ENCODE measurements at regions not wholly inside any gene's neighbourhood (a gene's known extent, or its start where the extent isn't known, plus 50 kb on each side); places are given as distances from the start of the nearest gene placed in this dataset.

DNA sequence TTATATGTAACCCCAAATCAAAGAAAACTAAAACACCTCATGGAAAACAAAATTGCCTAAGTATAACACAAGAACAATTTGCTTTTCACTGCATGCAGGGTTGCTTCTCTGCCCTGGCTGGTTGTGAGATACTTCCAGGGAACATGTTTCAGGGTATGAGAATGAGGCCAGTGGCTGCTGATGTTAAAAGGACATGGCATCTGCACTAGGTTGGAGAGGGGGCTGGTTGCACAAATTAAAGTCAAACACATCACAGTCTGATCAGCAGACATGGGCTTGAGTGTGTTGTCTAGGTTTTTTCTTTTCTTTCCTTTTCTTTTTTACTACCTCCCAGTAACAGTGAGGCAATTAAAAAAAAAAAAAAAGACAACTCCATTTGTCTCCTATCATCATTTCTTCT is 374.9 kb downstream of the MCTP2 start:
- no peak for TF ChIP-seq YY1 (IDR thresholded peaks at IDR 0.05; ENCODE audit: insufficient read depth, insufficient read length)
- Histone ChIP-seq H3K4me1 (ENCODE audit: insufficient read depth, insufficient read length) (no peaks in the 10 kb centered on the region), H3K9ac (ENCODE audit: insufficient read length, low read depth) (no peak overlapping the region), H3K4me3 (ENCODE audit: insufficient read length, low read depth) (no peak overlapping the region), H3K36me3 (ENCODE audit: insufficient read depth, insufficient read length, low read length) (no peaks in the 10 kb centered on the region), H3K9me3 (ENCODE audit: insufficient read depth, low read length) (no peaks in the 10 kb centered on the region), H3K27me3 (ENCODE audit: insufficient read depth, insufficient read length) (no peaks in the 10 kb centered on the region)
- DNase-seq (ENCODE audit: low read depth, low spot score): no peak

DNA sequence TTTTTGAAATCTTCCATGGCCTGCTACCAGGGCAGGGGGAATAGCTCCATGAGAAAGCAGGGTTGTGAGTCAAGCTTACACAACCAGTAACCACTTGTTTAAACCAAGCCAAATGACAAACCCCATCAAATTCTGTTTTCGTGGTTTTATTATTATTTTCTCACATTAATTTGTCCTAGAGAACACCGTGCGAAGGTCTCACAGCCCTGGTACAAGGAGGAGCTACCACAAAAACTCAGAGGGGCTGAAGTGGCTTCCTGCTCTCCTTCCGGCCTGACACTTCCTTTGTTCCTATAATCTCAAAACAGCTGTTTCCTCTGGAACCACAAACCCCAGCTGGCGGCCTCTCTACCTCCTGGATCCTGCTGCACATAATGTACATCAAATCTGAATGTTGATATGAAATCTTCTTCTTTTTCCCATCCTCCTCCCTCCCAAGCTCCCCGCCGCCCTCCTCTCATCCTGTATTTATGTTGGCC is 375.9 kb downstream of the MCTP2 start:
- Histone ChIP-seq H3K9me3 (ENCODE audit: insufficient read depth, low read length) (no peaks in the 10 kb centered on the region), H3K4me1 (ENCODE audit: insufficient read depth, insufficient read length) (no peaks in the 10 kb centered on the region), H3K36me3 (ENCODE audit: insufficient read depth, insufficient read length, low read length) (no peaks in the 10 kb centered on the region), H3K9ac (ENCODE audit: insufficient read length, low read depth) (no peak overlapping the region), H3K4me3 (ENCODE audit: insufficient read length, low read depth) (no peak overlapping the region), H3K27me3 (ENCODE audit: insufficient read depth, insufficient read length) (no peaks in the 10 kb centered on the region)
- TF ChIP-seq SUZ12 (IDR thresholded peaks at IDR 0.05; ENCODE audit: extremely low read depth, insufficient read depth, insufficient read length) (no peak), ZNF274 (IDR thresholded peaks at IDR 0.05; ENCODE audit: low read depth, low read length) (no peak), YY1 (IDR thresholded peaks at IDR 0.05; ENCODE audit: insufficient read depth, insufficient read length) (no peak)
- DNase-seq (ENCODE audit: low read depth, low spot score): no peak

DNA sequence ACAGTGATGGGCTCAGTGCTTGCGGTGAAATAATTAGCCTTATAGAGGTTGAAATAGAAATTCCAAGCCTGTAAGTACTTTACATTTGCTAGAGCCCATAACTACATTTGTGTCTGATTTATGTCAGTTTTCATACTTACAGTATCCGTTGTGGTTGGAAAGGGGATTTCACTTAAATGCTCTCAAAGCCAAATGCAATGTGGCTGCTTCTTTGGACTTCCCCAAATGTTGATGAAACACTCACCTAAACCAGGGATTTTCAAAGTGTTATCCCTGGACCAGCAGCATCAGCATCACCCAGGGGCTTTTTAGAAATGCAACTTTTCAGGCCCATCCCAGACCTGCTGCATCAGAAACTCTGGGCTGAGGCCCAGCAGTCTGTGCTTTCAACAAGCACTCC is 378.7 kb downstream of the MCTP2 start:
- Histone ChIP-seq H3K9ac (ENCODE audit: insufficient read length, low read depth) (no peak overlapping the region), H3K4me3 (ENCODE audit: insufficient read length, low read depth) (no peak overlapping the region), H3K4me1 (ENCODE audit: insufficient read depth, insufficient read length) (no peaks in the 10 kb centered on the region), H3K9me3 (ENCODE audit: insufficient read depth, low read length) (no peaks in the 10 kb centered on the region), H3K36me3 (ENCODE audit: insufficient read depth, insufficient read length, low read length) (no peaks in the 10 kb centered on the region), H3K27me3 (ENCODE audit: insufficient read depth, insufficient read length) (no peaks in the 10 kb centered on the region)
- TF ChIP-seq YY1 (IDR thresholded peaks at IDR 0.05; ENCODE audit: insufficient read depth, insufficient read length) (no peak), ZNF274 (IDR thresholded peaks at IDR 0.05; ENCODE audit: low read depth, low read length) (no peak), SUZ12 (IDR thresholded peaks at IDR 0.05; ENCODE audit: extremely low read depth, insufficient read depth, insufficient read length) (no peak)
- no peak for DNase-seq (ENCODE audit: low read depth, low spot score)

DNA sequence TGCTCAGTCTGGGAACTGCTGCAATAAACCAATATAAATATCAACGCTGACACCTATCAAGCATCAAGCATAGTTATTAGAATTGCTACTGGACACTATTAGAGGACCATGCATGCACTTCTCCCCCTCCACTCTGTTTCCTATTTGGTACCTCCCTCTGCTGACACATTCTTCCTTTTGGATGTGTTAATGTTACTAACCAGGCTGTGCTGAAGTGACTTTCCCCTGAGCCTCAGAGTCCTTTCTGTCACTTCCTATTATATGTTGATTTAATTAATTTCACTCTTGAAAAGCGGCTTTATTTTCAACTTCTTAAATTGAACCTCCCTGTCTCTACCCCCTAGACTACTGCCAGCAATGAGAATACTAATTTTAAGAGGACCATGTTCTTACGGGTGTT is 379.1 kb downstream of the MCTP2 start:
- no peak for DNase-seq (ENCODE audit: low read depth, low spot score)
- Histone ChIP-seq H3K4me1 (ENCODE audit: insufficient read depth, insufficient read length) (no peaks in the 10 kb centered on the region), H3K27me3 (ENCODE audit: insufficient read depth, insufficient read length) (no peaks in the 10 kb centered on the region), H3K4me3 (ENCODE audit: insufficient read length, low read depth) (no peak overlapping the region), H3K9me3 (ENCODE audit: insufficient read depth, low read length) (no peaks in the 10 kb centered on the region), H3K9ac (ENCODE audit: insufficient read length, low read depth) (no peak overlapping the region), H3K36me3 (ENCODE audit: insufficient read depth, insufficient read length, low read length) (no peaks in the 10 kb centered on the region)
- TF ChIP-seq SUZ12 (IDR thresholded peaks at IDR 0.05; ENCODE audit: extremely low read depth, insufficient read depth, insufficient read length) (no peak), ZNF274 (IDR thresholded peaks at IDR 0.05; ENCODE audit: low read depth, low read length) (no peak), YY1 (IDR thresholded peaks at IDR 0.05; ENCODE audit: insufficient read depth, insufficient read length) (no peak)

DNA sequence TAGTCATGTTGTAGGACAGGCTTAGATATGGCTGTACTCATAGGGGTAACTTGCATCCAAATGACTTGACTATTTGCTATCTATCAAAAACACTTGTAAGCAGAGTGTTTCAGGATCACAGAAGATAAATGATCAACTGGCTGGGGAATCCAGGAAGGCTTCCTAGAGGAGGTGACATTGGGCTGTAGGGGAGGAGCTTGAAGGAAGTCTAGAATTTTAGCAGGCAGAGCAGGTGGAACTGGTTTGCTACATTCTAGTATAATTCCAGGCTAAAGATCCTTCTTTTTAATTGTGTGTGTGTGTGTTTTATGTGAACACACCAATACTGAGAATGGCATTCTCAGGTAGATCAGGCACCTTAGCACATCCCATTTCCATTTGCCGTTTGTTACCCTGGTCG is 380.3 kb downstream of the MCTP2 start:
- H3K27me3 ChIP-seq (ENCODE audit: insufficient read depth, insufficient read length): no peaks in the 10 kb centered on the region
- no peaks in the 10 kb centered on the region for H3K9me3 ChIP-seq (ENCODE audit: insufficient read depth, low read length)
- no peak for DNase-seq (ENCODE audit: low read depth, low spot score)
- TF ChIP-seq SUZ12 (IDR thresholded peaks at IDR 0.05; ENCODE audit: extremely low read depth, insufficient read depth, insufficient read length) (no peak), YY1 (IDR thresholded peaks at IDR 0.05; ENCODE audit: insufficient read depth, insufficient read length) (no peak), ZNF274 (IDR thresholded peaks at IDR 0.05; ENCODE audit: low read depth, low read length) (no peak)
- H3K9ac ChIP-seq (ENCODE audit: insufficient read length, low read depth): no peak overlapping the region
- H3K4me3 ChIP-seq (ENCODE audit: insufficient read length, low read depth): no peak overlapping the region
- no peaks in the 10 kb centered on the region for H3K4me1 ChIP-seq (ENCODE audit: insufficient read depth, insufficient read length)
- H3K36me3 ChIP-seq (ENCODE audit: insufficient read depth, insufficient read length, low read length): no peaks in the 10 kb centered on the region

DNA sequence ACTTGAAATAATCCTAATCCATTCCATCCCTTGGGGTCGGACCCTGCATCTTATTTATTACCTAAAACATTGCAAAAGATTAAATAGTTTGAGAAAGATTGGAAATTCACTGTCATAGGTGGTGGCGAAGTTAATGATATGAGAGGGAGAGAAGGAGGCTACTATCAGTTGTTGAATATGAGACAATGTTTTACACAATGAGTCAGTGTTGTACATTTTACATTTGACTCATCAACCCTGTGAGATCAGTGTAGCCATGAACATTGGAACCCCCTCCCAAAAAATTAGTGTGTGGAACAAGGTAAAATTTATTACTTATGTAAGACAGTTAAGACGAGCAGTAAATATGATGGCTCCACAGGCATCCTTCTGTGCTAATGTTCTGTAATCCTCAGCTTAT is 384.3 kb downstream of the MCTP2 start:
- Histone ChIP-seq H3K27me3 (ENCODE audit: insufficient read depth, insufficient read length) (no peaks in the 10 kb centered on the region), H3K4me3 (ENCODE audit: insufficient read length, low read depth) (no peak overlapping the region), H3K4me1 (ENCODE audit: insufficient read depth, insufficient read length) (no peaks in the 10 kb centered on the region), H3K9ac (ENCODE audit: insufficient read length, low read depth) (no peak overlapping the region), H3K36me3 (ENCODE audit: insufficient read depth, insufficient read length, low read length) (no peaks in the 10 kb centered on the region), H3K9me3 (ENCODE audit: insufficient read depth, low read length) (no peaks in the 10 kb centered on the region)
- no peak for DNase-seq (ENCODE audit: low read depth, low spot score)
- TF ChIP-seq YY1 (IDR thresholded peaks at IDR 0.05; ENCODE audit: insufficient read depth, insufficient read length) (no peak), SUZ12 (IDR thresholded peaks at IDR 0.05; ENCODE audit: extremely low read depth, insufficient read depth, insufficient read length) (no peak), ZNF274 (IDR thresholded peaks at IDR 0.05; ENCODE audit: low read depth, low read length) (no peak)

DNA sequence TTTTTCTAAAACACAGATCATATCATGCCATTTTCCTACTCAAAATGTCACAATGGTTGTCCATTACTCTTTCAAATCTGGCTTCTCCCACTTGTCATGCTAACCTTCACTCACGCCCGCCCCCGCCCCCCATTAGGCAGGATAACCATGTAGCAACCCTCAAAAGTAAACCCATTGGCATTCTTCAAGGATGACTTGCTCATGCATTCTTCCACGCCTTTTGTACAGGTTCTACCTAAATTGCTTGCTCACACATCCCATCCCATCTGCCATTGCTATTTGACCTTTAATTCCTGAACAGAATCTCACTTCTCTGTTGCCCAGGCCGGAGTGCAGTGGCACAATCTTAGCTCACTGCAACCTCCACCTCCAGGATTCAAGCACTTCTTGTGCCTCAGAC is 389.3 kb downstream of the MCTP2 start:
- Histone ChIP-seq H3K9me3 (ENCODE audit: insufficient read depth, low read length) (no peaks in the 10 kb centered on the region), H3K4me3 (ENCODE audit: insufficient read length, low read depth) (no peak overlapping the region), H3K4me1 (ENCODE audit: insufficient read depth, insufficient read length) (no peaks in the 10 kb centered on the region), H3K9ac (ENCODE audit: insufficient read length, low read depth) (no peak overlapping the region), H3K36me3 (ENCODE audit: insufficient read depth, insufficient read length, low read length) (no peaks in the 10 kb centered on the region), H3K27me3 (ENCODE audit: insufficient read depth, insufficient read length) (no peaks in the 10 kb centered on the region)
- no peak for DNase-seq (ENCODE audit: low read depth, low spot score)
- TF ChIP-seq YY1 (IDR thresholded peaks at IDR 0.05; ENCODE audit: insufficient read depth, insufficient read length) (no peak), SUZ12 (IDR thresholded peaks at IDR 0.05; ENCODE audit: extremely low read depth, insufficient read depth, insufficient read length) (no peak), ZNF274 (IDR thresholded peaks at IDR 0.05; ENCODE audit: low read depth, low read length) (no peak)

DNA sequence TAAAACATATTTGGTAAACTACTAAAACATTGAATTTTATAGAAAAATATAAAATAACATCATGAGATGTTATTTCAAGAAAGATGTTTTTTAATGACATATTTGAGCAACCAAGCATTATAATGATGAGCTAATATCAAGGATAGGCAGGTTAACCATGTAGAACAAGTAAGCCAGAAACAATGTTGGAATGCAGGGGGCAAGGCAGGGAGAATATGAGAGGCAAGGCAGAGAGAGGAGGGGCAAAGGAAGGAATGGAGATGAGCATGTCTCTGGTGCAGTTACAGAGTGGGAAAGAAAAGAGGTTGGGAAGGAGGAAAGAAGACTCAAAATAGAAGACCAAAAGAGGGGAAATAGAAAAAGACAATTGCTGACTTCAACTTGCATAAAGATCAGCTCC is 390.4 kb downstream of the MCTP2 start:
- Histone ChIP-seq H3K36me3 (ENCODE audit: insufficient read depth, insufficient read length, low read length) (no peaks in the 10 kb centered on the region), H3K27me3 (ENCODE audit: insufficient read depth, insufficient read length) (no peaks in the 10 kb centered on the region), H3K4me3 (ENCODE audit: insufficient read length, low read depth) (no peak overlapping the region), H3K9ac (ENCODE audit: insufficient read length, low read depth) (no peak overlapping the region), H3K4me1 (ENCODE audit: insufficient read depth, insufficient read length) (no peaks in the 10 kb centered on the region), H3K9me3 (ENCODE audit: insufficient read depth, low read length) (no peaks in the 10 kb centered on the region)
- no peak for DNase-seq (ENCODE audit: low read depth, low spot score)
- no peak for TF ChIP-seq ZNF274 (IDR thresholded peaks at IDR 0.05; ENCODE audit: low read depth, low read length)
- no peak for TF ChIP-seq YY1 (IDR thresholded peaks at IDR 0.05; ENCODE audit: insufficient read depth, insufficient read length)
- TF ChIP-seq SUZ12 (IDR thresholded peaks at IDR 0.05; ENCODE audit: extremely low read depth, insufficient read depth, insufficient read length): no peak
